ENCODE measurements at regions not wholly inside any gene's neighbourhood (a gene's known extent, or its start where the extent isn't known, plus 50 kb on each side); places are given as distances from the start of the nearest gene placed in this dataset.

- no peaks in the 10 kb centered on the region for H3K9me3 ChIP-seq (ENCODE audit: control insufficient read depth, insufficient read depth, low read length)
- TF ChIP-seq CTCF (IDR thresholded peaks at IDR 0.05; ENCODE audit: low read depth, low read length, poor library complexity, severe bottlenecking) (no peak), EZH2phosphoT487 (IDR thresholded peaks at IDR 0.05; ENCODE audit: borderline replicate concordance, low read length) (no peak)
- no peaks in the 10 kb centered on the region for H3K79me2 ChIP-seq (ENCODE audit: control insufficient read depth, low read length)
- H4K20me1 ChIP-seq (ENCODE audit: control insufficient read depth, insufficient read depth, low read depth, low read length): no peaks in the 10 kb centered on the region
- no peaks in the 10 kb centered on the region for H3K9me2 ChIP-seq (replicated peaks; ENCODE audit: control insufficient read depth, low read length)
- H3K36me3 ChIP-seq (ENCODE audit: control insufficient read depth, low read length): no peaks in the 10 kb centered on the region
- H3K4me2 ChIP-seq (ENCODE audit: low read length): no peak overlapping the region
- H3K27me3 ChIP-seq (ENCODE audit: control insufficient read depth, low read length): no peaks in the 10 kb centered on the region
- no peak overlapping the region for H3K4me3 ChIP-seq (ENCODE audit: low read length)
- H3F3A ChIP-seq (ENCODE audit: control insufficient read depth, insufficient read depth): no peaks in the 10 kb centered on the region
- H3K4me1 ChIP-seq (ENCODE audit: control insufficient read depth, low read length): 0 out of 2 replicates have a peak, but pooled peaks cover 5% of the 10 kb centered on the region
- H3K27ac ChIP-seq (ENCODE audit: low read depth, low read length): no peak overlapping the region
Measured at GRCh38 chr4:4601803-4602369, 60.0 kb upstream of the STX18 start.

- Histone ChIP-seq H3K27ac (ENCODE audit: low read depth, low read length) (no peak overlapping the region), H3K27me3 (ENCODE audit: control insufficient read depth, low read length) (no peaks in the 10 kb centered on the region), H3F3A (ENCODE audit: control insufficient read depth, insufficient read depth) (no peaks in the 10 kb centered on the region), H4K20me1 (ENCODE audit: control insufficient read depth, insufficient read depth, low read depth, low read length) (no peaks in the 10 kb centered on the region), H3K79me2 (ENCODE audit: control insufficient read depth, low read length) (no peaks in the 10 kb centered on the region), H3K4me2 (ENCODE audit: low read length) (no peak overlapping the region), H3K9me3 (ENCODE audit: control insufficient read depth, insufficient read depth, low read length) (no peaks in the 10 kb centered on the region), H3K4me3 (ENCODE audit: low read length) (no peak overlapping the region), H3K36me3 (ENCODE audit: control insufficient read depth, low read length) (peaks cover 4% of the 10 kb centered on the region; the same call in 1 of the 2 replicates), H3K9me2 (replicated peaks; ENCODE audit: control insufficient read depth, low read length) (no peaks in the 10 kb centered on the region), H3K4me1 (ENCODE audit: control insufficient read depth, low read length) (0 out of 2 replicates have a peak, but pooled peaks cover 5% of the 10 kb centered on the region)
- TF ChIP-seq EZH2phosphoT487 (IDR thresholded peaks at IDR 0.05; ENCODE audit: borderline replicate concordance, low read length) (no peak), CTCF (IDR thresholded peaks at IDR 0.05; ENCODE audit: low read depth, low read length, poor library complexity, severe bottlenecking) (no peak)
Measured at GRCh38 chr4:4599481-4600275, 57.8 kb upstream of the STX18 start.

GRCh38 chr4:4598851-4599411, 57.1 kb upstream of the STX18 start:
- Histone ChIP-seq H3K27ac (ENCODE audit: low read depth, low read length) (no peak overlapping the region), H4K20me1 (ENCODE audit: control insufficient read depth, insufficient read depth, low read depth, low read length) (no peaks in the 10 kb centered on the region), H3F3A (ENCODE audit: control insufficient read depth, insufficient read depth) (no peaks in the 10 kb centered on the region), H3K27me3 (ENCODE audit: control insufficient read depth, low read length) (no peaks in the 10 kb centered on the region), H3K4me1 (ENCODE audit: control insufficient read depth, low read length) (0 out of 2 replicates have a peak, but pooled peaks cover 5% of the 10 kb centered on the region), H3K36me3 (ENCODE audit: control insufficient read depth, low read length) (peaks cover 4% of the 10 kb centered on the region; the same call in 1 of the 2 replicates), H3K9me2 (replicated peaks; ENCODE audit: control insufficient read depth, low read length) (no peaks in the 10 kb centered on the region), H3K4me3 (ENCODE audit: low read length) (no peak overlapping the region), H3K79me2 (ENCODE audit: control insufficient read depth, low read length) (no peaks in the 10 kb centered on the region), H3K9me3 (ENCODE audit: control insufficient read depth, insufficient read depth, low read length) (no peaks in the 10 kb centered on the region), H3K4me2 (ENCODE audit: low read length) (no peak overlapping the region)
- no peak for TF ChIP-seq CTCF (IDR thresholded peaks at IDR 0.05; ENCODE audit: low read depth, low read length, poor library complexity, severe bottlenecking)
- no peak for TF ChIP-seq EZH2phosphoT487 (IDR thresholded peaks at IDR 0.05; ENCODE audit: borderline replicate concordance, low read length)
